Hepatocyte (in vitro differentiated cells): ENCODE measurements at regions not wholly inside any gene's neighbourhood (a gene's known extent, or its start where the extent isn't known, plus 50 kb on each side); places are given as distances from the start of the nearest gene placed in this dataset.

Experiments
- CTCF ChIP-seq: fragments of 200-600 bp; sonication (generic); IDR thresholded peaks from 2 replicates; pipeline ENCODE4 v1.5.1; 2016; ENCODE audit warnings: antibody characterized with exemption, mild to moderate bottlenecking; ENCODE audit not compliant: poor library complexity
- EZH2 ChIP-seq: fragments of 200-600 bp; sonication (generic); IDR thresholded peaks from 2 replicates; pipeline ENCODE4 v1.6.1; 2016; ENCODE audit warnings: antibody characterized with exemption, mild to moderate bottlenecking, borderline replicate concordance
- EZH2phosphoT487 ChIP-seq: fragments of 200-600 bp; sonication (generic); IDR thresholded peaks from one replicate; pipeline ENCODE4 v1.6.1; 2018; ENCODE audit warnings: antibody characterized with exemption, mild to moderate bottlenecking, low read depth, moderate library complexity; ENCODE audit not compliant: unreplicated experiment, severe bottlenecking

GRCh38 chr2:234649951-234650350 is 153.1 kb upstream of the ARL4C start:
- no peak for TF ChIP-seq CTCF
- no peak for TF ChIP-seq EZH2phosphoT487
- no peak for TF ChIP-seq EZH2
